ENCODE measurements at regions not wholly inside any gene's neighbourhood (a gene's known extent, or its start where the extent isn't known, plus 50 kb on each side); places are given as distances from the start of the nearest gene placed in this dataset.

DNA sequence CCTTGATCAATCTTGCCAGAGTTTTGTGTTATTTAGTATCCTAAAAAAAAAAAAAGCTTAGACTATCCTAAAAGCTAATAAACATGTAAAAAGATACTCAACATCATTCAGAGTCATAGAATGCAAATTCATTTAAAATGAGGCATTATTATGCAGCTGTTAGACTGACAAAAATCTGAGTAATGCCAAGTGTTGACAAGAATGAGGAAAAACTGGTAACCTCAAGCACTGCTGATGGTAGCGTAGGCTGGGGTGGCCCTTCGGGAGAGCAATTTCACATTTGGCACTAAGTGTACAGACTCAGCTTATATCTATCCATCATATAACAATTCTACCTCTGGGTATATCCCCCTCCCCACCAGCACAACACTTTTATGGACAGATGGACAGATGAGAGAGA, 280.4 kb downstream of the RAP2B start:
- Histone ChIP-seq H3K4me1 (no peaks in the 10 kb centered on the region), H3K27ac (no peak overlapping the region), H3K36me3 (no peaks in the 10 kb centered on the region), H3K9ac (ENCODE audit: low read depth in 2 of 2, low read length in 2 of 2) (no peak overlapping the region), H3K9me3 (no peaks in the 10 kb centered on the region), H3K27me3 (no peaks in the 10 kb centered on the region), H3K4me3 (no peak overlapping the region)
- intact Hi-C loops (cut with DNase I): no loop called here
- DNase-seq: no peak
- TF ChIP-seq, protein P1, sequence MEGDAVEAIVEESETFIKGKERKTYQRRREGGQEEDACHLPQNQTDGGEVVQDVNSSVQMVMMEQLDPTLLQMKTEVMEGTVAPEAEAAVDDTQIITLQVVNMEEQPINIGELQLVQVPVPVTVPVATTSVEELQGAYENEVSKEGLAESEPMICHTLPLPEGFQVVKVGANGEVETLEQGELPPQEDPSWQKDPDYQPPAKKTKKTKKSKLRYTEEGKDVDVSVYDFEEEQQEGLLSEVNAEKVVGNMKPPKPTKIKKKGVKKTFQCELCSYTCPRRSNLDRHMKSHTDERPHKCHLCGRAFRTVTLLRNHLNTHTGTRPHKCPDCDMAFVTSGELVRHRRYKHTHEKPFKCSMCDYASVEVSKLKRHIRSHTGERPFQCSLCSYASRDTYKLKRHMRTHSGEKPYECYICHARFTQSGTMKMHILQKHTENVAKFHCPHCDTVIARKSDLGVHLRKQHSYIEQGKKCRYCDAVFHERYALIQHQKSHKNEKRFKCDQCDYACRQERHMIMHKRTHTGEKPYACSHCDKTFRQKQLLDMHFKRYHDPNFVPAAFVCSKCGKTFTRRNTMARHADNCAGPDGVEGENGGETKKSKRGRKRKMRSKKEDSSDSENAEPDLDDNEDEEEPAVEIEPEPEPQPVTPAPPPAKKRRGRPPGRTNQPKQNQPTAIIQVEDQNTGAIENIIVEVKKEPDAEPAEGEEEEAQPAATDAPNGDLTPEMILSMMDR (IDR thresholded peaks at IDR 0.05): no peak

DNA sequence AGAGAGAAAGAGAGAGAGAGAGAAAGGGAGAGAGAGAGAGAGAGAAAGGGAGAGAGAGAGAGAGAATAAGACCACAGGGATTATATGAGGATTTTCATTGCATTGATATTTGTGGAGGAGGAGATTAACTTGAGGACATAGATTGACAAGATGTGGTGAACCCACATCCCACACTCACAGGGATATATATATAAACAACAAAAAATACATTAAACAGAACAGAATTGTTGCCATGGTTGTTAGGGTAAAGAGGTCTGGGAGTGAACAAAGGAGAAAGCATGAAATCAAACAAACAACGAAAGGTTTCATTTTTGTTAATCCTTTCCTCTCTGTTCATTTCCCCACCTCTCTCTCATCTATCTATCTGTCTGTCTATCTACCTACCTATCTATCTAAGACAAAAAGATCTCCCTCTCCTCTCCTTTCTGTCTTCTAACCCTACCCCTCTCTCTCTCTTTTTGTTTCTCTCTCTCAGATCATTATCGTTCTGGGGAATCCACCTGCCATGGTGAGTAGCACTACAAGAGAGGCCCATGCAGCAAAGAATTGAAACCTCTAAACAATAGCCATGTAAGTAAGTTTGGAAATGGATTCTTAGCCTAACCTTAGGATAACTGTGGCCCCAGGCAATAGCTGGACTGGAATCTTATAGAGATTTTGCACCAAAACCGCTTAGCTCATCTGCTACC, 280.9 kb downstream of the RAP2B start:
- H3K27me3 ChIP-seq: no peaks in the 10 kb centered on the region
- no peaks in the 10 kb centered on the region for H3K36me3 ChIP-seq
- no peak overlapping the region for H3K9ac ChIP-seq (ENCODE audit: low read depth in 2 of 2, low read length in 2 of 2)
- no peak overlapping the region for H3K4me3 ChIP-seq
- no peaks in the 10 kb centered on the region for H3K9me3 ChIP-seq
- intact Hi-C loops (cut with DNase I): no loop called here
- TF ChIP-seq, protein P1 (IDR thresholded peaks at IDR 0.05): no peak
- no peak for DNase-seq
- H3K27ac ChIP-seq: no peak overlapping the region
- no peaks in the 10 kb centered on the region for H3K4me1 ChIP-seq

DNA sequence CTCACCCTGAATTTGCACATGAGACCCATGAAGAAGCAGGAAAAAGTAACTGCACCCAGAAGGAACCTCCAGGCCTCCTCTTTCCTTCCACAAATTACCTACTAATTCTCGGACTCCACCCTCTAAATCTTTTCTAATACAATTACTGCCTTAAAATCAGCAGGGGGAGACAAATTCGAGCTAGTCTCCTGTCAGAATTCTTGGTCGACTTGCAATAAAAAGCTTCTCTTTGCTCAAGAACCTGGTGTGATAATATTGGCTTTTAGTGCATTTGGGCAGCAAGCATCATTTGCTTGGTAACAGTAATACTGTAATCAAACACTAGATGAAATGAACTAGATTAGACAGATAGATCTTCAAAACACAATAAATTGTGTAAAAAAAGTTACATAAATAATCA, 281.9 kb downstream of the RAP2B start:
- Histone ChIP-seq H3K36me3 (no peaks in the 10 kb centered on the region), H3K27me3 (no peaks in the 10 kb centered on the region), H3K9me3 (no peaks in the 10 kb centered on the region), H3K9ac (ENCODE audit: low read depth in 2 of 2, low read length in 2 of 2) (no peak overlapping the region), H3K4me1 (no peaks in the 10 kb centered on the region), H3K4me3 (no peak overlapping the region), H3K27ac (no peak overlapping the region)
- intact Hi-C loops (cut with DNase I): no loop called here
- TF ChIP-seq, protein P1 (IDR thresholded peaks at IDR 0.05): no peak
- no peak for DNase-seq

DNA sequence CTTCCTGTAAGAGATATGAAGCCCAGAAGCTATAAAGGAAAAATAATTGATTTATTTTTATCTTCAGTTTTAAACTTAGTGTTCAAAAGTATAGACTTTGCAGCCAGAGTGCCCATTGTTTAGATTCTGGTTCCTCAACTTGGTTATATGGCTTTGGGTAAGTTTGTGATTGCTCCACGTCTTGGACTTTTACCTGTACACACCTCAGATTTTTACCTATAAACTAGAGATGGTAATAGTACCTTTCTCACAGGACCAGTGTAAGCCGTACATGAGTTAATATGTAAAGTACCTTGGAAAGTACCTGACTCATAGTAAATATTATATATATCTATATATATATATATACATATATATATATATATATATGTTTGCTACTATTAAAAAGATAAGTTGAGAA, 283.8 kb downstream of the RAP2B start:
- no peaks in the 10 kb centered on the region for H3K4me1 ChIP-seq
- H3K27ac ChIP-seq: no peak overlapping the region
- intact Hi-C loops (cut with DNase I): no loop called here
- H3K4me3 ChIP-seq: no peak overlapping the region
- H3K27me3 ChIP-seq: no peaks in the 10 kb centered on the region
- DNase-seq: no peak
- H3K9me3 ChIP-seq: no peaks in the 10 kb centered on the region
- TF ChIP-seq, protein P1 (IDR thresholded peaks at IDR 0.05): no peak
- no peaks in the 10 kb centered on the region for H3K36me3 ChIP-seq
- H3K9ac ChIP-seq (ENCODE audit: low read depth in 2 of 2, low read length in 2 of 2): no peak overlapping the region

DNA sequence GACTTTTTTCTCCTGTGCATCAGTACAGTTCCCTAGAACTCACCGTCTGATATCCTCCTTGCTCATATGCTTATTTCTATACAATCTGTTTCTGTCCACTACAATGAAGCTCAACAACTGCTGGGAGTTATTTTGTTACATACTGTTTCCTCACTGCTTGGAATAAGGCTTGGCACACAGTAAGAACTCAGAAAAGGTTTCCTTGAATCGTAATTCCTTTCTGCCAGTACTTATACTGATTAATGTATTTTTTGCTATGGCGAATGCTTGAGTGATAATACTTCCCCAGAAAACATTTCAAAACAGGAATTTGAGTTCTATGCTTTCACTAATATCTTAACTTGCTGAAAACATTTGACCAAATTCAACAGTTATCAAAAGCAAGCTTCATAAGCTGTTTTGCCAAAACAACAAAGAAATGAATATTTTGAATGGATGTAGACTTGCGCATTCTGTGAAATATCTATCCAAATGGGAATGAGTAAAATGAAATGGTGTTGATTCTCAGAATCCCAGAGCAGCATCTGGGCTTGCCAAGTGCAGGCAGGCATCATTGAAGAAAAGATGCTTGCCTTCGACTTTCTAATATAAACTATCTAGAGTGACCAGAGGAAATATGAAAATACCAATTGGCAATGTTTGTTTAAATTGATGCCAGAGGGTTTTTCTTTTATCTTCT, 286.3 kb downstream of the RAP2B start:
- H3K27me3 ChIP-seq: no peaks in the 10 kb centered on the region
- intact Hi-C loops (cut with DNase I): no loop called here

More for the DNA sequence above, 286.3 kb downstream of the RAP2B start:
- no peaks in the 10 kb centered on the region for H3K4me1 ChIP-seq
- no peak for DNase-seq
- no peak overlapping the region for H3K9ac ChIP-seq (ENCODE audit: low read depth in 2 of 2, low read length in 2 of 2)
- H3K27ac ChIP-seq: no peak overlapping the region
- no peak overlapping the region for H3K4me3 ChIP-seq
- no peaks in the 10 kb centered on the region for H3K36me3 ChIP-seq
- no peaks in the 10 kb centered on the region for H3K9me3 ChIP-seq
- TF ChIP-seq, protein P1 (IDR thresholded peaks at IDR 0.05): no peak

Data from colonic mucosa (tissue), 4 donors.